NCI-H1694 treated with DMSO at 0.1 percent for 48 hours (cell line): ENCODE measurements at regions not wholly inside any gene's neighbourhood (a gene's known extent, or its start where the extent isn't known, plus 50 kb on each side); places are given as distances from the start of the nearest gene placed in this dataset.

ENCODE experiments used
- DNase-seq: peaks from one replicate; lab custom pipeline; 2025; lab: John Stamatoyannopoulos, UW

- DNase-seq: no peak
Observed at GRCh38 chr9:135340143-135340655, 139.4 kb upstream of the PPP1R26 start.

GRCh38 chr9:135340726-135341475 lies 138.7 kb upstream of the PPP1R26 start:
- no peak for DNase-seq

GRCh38 chr9:135341612-135342169 lies 137.9 kb upstream of the PPP1R26 start:
- DNase-seq: no peak

GRCh38 chr9:135342206-135343130 lies 137.1 kb upstream of the PPP1R26 start:
- DNase-seq: no peak

- no peak for DNase-seq
Observed at GRCh38 chr9:135343136-135343535, 136.4 kb upstream of the PPP1R26 start.

- peak; percentile 52 for DNase-seq
Observed at GRCh38 chr9:135343837-135344522, 135.6 kb upstream of the PPP1R26 start.

- DNase-seq: no peak
Observed at GRCh38 chr9:135344523-135344901, 135.1 kb upstream of the PPP1R26 start.

- peak; percentile 24 for DNase-seq
Observed at GRCh38 chr9:135344915-135345500, 134.6 kb upstream of the PPP1R26 start.

DNA sequence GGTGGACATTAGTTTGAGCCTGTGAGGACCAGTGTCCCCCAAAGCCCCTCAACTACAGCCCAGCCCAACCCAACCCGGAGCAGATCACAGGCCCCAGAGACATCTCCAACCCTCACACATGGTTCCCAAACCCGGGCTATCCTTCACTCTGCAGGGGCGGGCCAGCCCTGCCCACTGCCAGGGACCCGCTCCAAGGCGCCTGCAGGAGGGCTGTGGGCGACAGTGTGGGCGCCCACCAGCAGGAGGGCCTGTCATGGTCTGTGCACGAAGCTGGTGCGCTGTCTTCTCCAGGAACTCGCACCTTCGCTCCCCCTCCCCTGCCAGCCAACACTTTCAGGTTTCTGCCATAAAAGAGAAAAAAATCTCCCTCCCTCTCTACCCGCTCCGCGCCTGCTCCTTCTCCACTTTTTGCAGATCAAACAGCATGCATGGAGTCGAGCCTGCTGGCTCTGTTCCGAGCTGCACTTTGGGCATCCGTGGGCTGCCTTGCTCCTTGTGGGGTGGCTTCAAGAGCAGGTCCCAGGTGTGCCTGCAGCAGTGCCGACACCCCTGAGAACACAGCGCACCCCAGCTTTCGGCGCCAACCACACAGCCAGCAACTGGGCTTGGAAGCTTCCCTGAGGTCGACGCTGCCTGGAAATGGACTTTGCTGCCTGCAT lies 133.7 kb upstream of the PPP1R26 start:
- no peak for DNase-seq

GRCh38 chr9:135346438-135347050 lies 133.0 kb upstream of the PPP1R26 start:
- no peak for DNase-seq

GRCh38 chr9:135347461-135347860 lies 132.1 kb upstream of the PPP1R26 start:
- DNase-seq: no peak

- DNase-seq: no peak
Observed at GRCh38 chr9:135348076-135348787, 131.3 kb upstream of the PPP1R26 start.

DNA sequence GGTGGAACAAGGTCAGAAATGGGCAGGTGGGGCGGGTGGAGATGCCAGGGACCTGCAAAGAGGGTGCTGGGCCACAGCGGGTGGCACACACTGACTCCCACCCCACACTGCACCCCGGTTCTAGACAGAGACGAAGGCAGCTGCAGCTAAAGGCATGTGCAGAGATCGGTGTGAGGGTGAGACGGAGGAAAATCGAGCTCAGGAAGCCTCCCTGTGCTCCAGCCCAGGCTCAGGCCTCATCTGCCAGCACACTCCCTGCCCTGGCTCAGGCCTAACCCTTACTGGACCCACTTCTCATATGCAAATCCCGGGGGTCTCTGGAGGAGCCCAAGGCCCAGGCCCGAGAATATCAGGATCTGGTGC lies 130.8 kb upstream of the PPP1R26 start:
- no peak for DNase-seq

DNA sequence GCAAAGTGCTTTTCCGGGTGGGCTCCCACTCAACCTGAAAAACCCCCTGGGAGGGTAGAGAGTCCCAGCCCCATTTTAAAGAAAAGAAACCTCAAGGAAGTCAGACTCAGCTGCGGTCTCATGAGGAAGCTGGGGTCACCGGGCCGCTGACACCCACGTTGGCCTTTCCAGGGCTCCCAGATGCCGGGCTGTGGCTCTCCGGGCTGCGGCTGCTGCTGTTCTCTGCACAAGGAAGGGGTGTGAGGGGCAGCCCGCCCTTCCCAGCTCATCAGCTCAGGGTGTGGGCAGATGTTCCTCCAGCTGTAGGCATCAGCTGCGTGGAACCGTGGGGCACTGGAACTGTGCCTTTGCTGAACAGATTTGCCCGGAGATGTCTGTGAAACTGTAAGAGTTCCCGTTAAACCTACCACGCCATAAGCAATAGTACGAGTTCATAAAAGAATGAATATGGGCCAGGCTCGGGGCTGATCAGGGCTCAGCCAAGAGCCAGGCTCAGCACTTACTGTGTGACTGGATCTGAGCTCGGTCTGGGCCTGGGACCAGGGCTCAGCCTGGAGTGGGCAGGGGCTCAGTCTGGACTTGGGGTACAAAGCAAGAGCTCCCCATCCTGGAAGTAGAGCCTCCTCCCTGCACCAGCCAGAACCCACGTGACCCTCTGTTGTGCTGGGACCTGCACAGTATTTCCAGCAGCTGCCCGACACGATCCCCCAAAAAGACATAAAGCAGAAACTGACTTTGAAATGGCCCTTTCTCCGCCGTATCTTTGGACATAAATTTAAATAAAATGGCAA lies 130.2 kb upstream of the PPP1R26 start:
- no peak for DNase-seq

- no peak for DNase-seq
Observed at GRCh38 chr9:135350003-135350315, 129.6 kb upstream of the PPP1R26 start.

GRCh38 chr9:135353935-135354334 lies 125.6 kb upstream of the PPP1R26 start:
- no peak for DNase-seq

GRCh38 chr9:135355521-135356011 lies 124.0 kb upstream of the PPP1R26 start:
- DNase-seq: peak; percentile 71

DNA sequence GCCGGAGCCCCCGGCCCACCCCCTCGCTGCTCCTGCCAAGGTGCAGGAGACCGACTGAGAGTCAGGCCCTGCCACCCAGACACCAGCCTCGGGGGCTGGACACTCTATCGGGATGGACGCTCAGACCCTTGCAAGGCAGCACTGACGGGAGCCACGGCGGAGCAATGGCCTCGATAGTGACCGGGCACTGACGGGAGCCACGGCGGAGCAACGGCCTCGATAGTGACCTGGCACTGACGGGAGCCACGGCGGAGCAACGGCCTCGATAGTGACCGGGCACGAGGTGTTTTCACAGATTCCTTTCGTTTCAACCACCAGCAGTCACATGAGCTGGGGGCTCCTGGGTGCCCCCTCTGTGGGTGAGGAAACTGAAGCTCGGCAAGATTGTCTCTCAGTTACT lies 123.6 kb upstream of the PPP1R26 start:
- no peak for DNase-seq

DNA sequence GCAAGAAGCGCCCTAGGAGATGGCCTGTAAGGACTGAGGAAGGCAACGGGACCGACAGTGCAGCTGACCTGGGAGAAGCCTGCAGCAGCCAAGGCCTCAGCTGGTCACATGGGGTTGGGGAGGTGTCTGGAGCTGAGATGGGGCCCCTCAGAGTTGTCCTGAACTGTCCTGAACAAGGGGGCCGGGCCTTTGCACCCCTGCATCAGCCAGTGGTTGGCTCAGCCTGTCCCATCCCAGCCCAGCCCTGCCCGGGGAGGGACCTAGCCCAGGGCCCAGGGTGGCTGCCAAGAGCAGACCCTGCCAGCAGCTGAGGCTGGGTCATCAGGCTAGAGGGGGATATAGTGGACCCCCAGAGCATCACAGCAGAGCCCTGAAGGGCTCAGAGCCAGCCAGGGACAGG lies 122.8 kb upstream of the PPP1R26 start:
- no peak for DNase-seq
